Activated CD4-positive, alpha-beta T cell treated with anti-CD3 and anti-CD28 coated beads for 36 hours (primary cell): ENCODE measurements at regions not wholly inside any gene's neighbourhood (a gene's known extent, or its start where the extent isn't known, plus 50 kb on each side); places are given as distances from the start of the nearest gene placed in this dataset.

Source experiments
- ATAC-seq: fragments of 200-7000 bp; cut with Tn5 transposase; one replicate; pipeline ENCODE4 v1.10.0; 2021; ENCODE audit warnings: mild to moderate bottlenecking, moderate library complexity
- CTCF ChIA-PET: fragments of 350-600 bp; sonication (Branson Sonifier 250); formaldehyde crosslinking; loops from one replicate; lab custom pipeline; 2021; ENCODE audit warnings: antibody characterized with exemption; lab: Charles Lee
- POLR2A ChIA-PET: fragments of 350-600 bp; sonication (Branson Sonifier 250); formaldehyde crosslinking; loops from one replicate; lab custom pipeline; 2021; ENCODE audit warnings: antibody characterized with exemption, inconsistent platforms; lab: Charles Lee
- DNase-seq: peaks from one replicate; pipeline ENCODE4 v3.0.0-alpha.2; 2020
- H3K27ac Mint-ChIP-seq: one replicate; pipeline ENCODE4 v1.8.0; 2021; ENCODE audit warnings: mixed read lengths
- H3K27me3 Mint-ChIP-seq: one replicate; pipeline ENCODE4 v1.8.0; 2021; ENCODE audit warnings: mixed read lengths
- H3K36me3 Mint-ChIP-seq: one replicate; pipeline ENCODE4 v1.8.0; 2021; ENCODE audit warnings: low read depth, mixed read lengths
- H3K4me1 Mint-ChIP-seq: one replicate; pipeline ENCODE4 v1.8.0; 2021; ENCODE audit warnings: mixed read lengths
- H3K4me3 Mint-ChIP-seq: one replicate; pipeline ENCODE4 v1.8.0; 2021; ENCODE audit warnings: mild to moderate bottlenecking, moderate library complexity, mixed read lengths
- H3K9me3 Mint-ChIP-seq: one replicate; pipeline ENCODE4 v1.8.0; 2021; ENCODE audit warnings: low read depth, mixed read lengths
- intact Hi-C, 2 experiments: fragments of 100-400 bp; cut with DNase I in 1 of 2; cut with micrococcal nuclease in 1 of 2; formaldehyde crosslinking; loops; one replicate each; pipeline versions ENCODE4 v1.14.2 to v1.15.1; 2022 to 2024; cut with DNase I, micrococcal nuclease

GRCh38 chr18:11523804-11524203, 85.6 kb upstream of the SLC35G4 start:
- ChIA-PET POLR2A (interaction anchor here (0.7 kb wide), 1 partner anchor 364 kb away, joined by 3 read pairs; no protein-coding TSS in a partner anchor), CTCF (interaction anchor here (0.9 kb wide), 1 partner anchor 9 kb away, joined by 4 read pairs; no protein-coding TSS in a partner anchor)
- no peaks in the 10 kb centered on the region for H3K4me1 Mint-ChIP-seq
- H3K36me3 Mint-ChIP-seq: no peaks in the 10 kb centered on the region
- intact Hi-C loops: loop anchor here in 1 of 2 experiments (10.0 kb wide), 1 partner anchor 219 kb away; no protein-coding TSS in a partner anchor
- no peaks in the 10 kb centered on the region for H3K9me3 Mint-ChIP-seq
- no peak for DNase-seq
- H3K4me3 Mint-ChIP-seq: no peak overlapping the region
- ATAC-seq: no peak
- H3K27me3 Mint-ChIP-seq: no peaks in the 10 kb centered on the region
- H3K27ac Mint-ChIP-seq: no peak overlapping the region

- H3K4me3 Mint-ChIP-seq: no peak overlapping the region
- ChIA-PET CTCF (no interaction called here), POLR2A (no interaction called here)
- intact Hi-C loops: loop anchor here in 1 of 2 experiments (10.0 kb wide), 1 partner anchor 218 kb away; no protein-coding TSS in a partner anchor
- H3K4me1 Mint-ChIP-seq: no peaks in the 10 kb centered on the region
- H3K36me3 Mint-ChIP-seq: no peaks in the 10 kb centered on the region
- no peaks in the 10 kb centered on the region for H3K27me3 Mint-ChIP-seq
- H3K27ac Mint-ChIP-seq: no peak overlapping the region
- no peak for DNase-seq
- no peak for ATAC-seq
- no peaks in the 10 kb centered on the region for H3K9me3 Mint-ChIP-seq
Measured at GRCh38 chr18:11522992-11523391, 86.4 kb upstream of the SLC35G4 start.

GRCh38 chr18:11521853-11522252, 87.5 kb upstream of the SLC35G4 start:
- H3K9me3 Mint-ChIP-seq: no peaks in the 10 kb centered on the region
- CTCF ChIA-PET: interaction anchor here (0.6 kb wide), 1 partner anchor 75 kb away, joined by 3 read pairs; no protein-coding TSS in a partner anchor
- intact Hi-C loops: loop anchor here in 1 of 2 experiments (10.0 kb wide), 1 partner anchor 217 kb away; no protein-coding TSS in a partner anchor
- no peaks in the 10 kb centered on the region for H3K27me3 Mint-ChIP-seq
- DNase-seq (no peak), ATAC-seq (no peak)
- POLR2A ChIA-PET: no interaction called here
- H3K36me3 Mint-ChIP-seq: no peaks in the 10 kb centered on the region
- no peaks in the 10 kb centered on the region for H3K4me1 Mint-ChIP-seq
- H3K27ac Mint-ChIP-seq: no peak overlapping the region
- no peak overlapping the region for H3K4me3 Mint-ChIP-seq

DNA sequence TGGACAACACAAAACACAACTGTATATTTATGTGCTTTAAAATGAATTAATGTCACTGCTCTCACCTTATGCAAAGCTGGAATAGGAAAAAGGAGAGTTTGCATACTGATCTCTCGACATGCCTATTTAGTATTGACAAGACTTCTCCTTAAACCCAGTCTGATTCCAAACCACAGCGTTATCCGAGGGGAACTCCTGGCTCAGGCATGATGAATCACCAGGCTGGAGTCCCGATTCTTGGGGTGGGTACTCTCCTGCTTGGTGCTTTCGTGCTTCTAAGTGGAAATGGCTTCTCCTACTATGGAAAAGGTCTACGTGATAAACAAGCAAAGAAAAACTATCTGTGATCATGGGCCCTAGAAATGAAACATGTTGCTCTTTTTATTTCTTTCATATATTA, 88.9 kb upstream of the SLC35G4 start:
- Mint-ChIP-seq H3K9me3 (no peaks in the 10 kb centered on the region), H3K4me3 (no peak overlapping the region), H3K36me3 (no peaks in the 10 kb centered on the region), H3K27me3 (no peaks in the 10 kb centered on the region), H3K4me1 (no peaks in the 10 kb centered on the region), H3K27ac (no peak overlapping the region)
- ChIA-PET POLR2A (no interaction called here), CTCF (no interaction called here)
- ATAC-seq (no peak), DNase-seq (no peak)
- intact Hi-C loops: loop anchor here in 1 of 2 experiments (10.0 kb wide), 1 partner anchor 216 kb away; no protein-coding TSS in a partner anchor

GRCh38 chr18:11518788-11519685, 90.4 kb upstream of the SLC35G4 start:
- intact Hi-C loops: loop anchor here in 1 of 2 experiments (1.0 to 10.0 kb wide), 3 partner anchors 208 to 1544 kb away; no protein-coding TSS in a partner anchor
- no peaks in the 10 kb centered on the region for H3K4me1 Mint-ChIP-seq
- ChIA-PET POLR2A (no interaction called here), CTCF (interaction anchor here (0.6 to 2.5 kb wide), 10 partner anchors 16 to 1547 kb away, joined by 3 to 7 read pairs (median 3); no protein-coding TSS in a partner anchor)
- no peaks in the 10 kb centered on the region for H3K36me3 Mint-ChIP-seq
- no peaks in the 10 kb centered on the region for H3K27me3 Mint-ChIP-seq
- peak; percentile 57 for ATAC-seq
- no peak overlapping the region for H3K27ac Mint-ChIP-seq
- H3K4me3 Mint-ChIP-seq: no peak overlapping the region
- peak; percentile 74 for DNase-seq
- no peaks in the 10 kb centered on the region for H3K9me3 Mint-ChIP-seq

DNA sequence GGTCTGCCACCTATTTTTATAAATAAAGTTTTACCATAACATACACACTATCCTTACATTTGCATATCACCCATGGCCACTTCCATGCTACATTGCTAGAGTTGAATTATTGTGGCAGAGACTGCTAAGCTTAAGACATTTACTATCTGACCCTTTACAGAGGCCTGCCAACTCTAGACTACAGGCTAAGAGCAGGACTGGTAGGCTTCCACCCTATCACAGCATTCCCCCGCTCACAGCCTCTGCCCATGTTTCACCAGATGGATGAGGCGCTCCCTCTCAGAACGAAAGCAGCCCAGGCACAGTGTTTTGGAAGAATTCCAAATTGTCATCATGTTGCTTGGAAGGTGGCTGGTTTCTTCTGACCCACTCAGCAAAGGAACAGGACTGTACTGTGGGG, 91.7 kb upstream of the SLC35G4 start:
- no peak for DNase-seq
- H3K9me3 Mint-ChIP-seq: no peaks in the 10 kb centered on the region
- no peak overlapping the region for H3K4me3 Mint-ChIP-seq
- CTCF ChIA-PET: interaction anchor here (0.6 to 2.5 kb wide), 5 partner anchors 36 to 925 kb away, joined by 3 to 7 read pairs (median 4); no protein-coding TSS in a partner anchor
- H3K4me1 Mint-ChIP-seq: no peaks in the 10 kb centered on the region
- no peak for ATAC-seq
- no peaks in the 10 kb centered on the region for H3K36me3 Mint-ChIP-seq
- intact Hi-C loops: loop anchor here in 1 of 2 experiments (2.0 to 10.0 kb wide), 2 partner anchors 207 to 1543 kb away; no protein-coding TSS in a partner anchor
- no peaks in the 10 kb centered on the region for H3K27me3 Mint-ChIP-seq
- POLR2A ChIA-PET: no interaction called here
- H3K27ac Mint-ChIP-seq: no peak overlapping the region

DNA sequence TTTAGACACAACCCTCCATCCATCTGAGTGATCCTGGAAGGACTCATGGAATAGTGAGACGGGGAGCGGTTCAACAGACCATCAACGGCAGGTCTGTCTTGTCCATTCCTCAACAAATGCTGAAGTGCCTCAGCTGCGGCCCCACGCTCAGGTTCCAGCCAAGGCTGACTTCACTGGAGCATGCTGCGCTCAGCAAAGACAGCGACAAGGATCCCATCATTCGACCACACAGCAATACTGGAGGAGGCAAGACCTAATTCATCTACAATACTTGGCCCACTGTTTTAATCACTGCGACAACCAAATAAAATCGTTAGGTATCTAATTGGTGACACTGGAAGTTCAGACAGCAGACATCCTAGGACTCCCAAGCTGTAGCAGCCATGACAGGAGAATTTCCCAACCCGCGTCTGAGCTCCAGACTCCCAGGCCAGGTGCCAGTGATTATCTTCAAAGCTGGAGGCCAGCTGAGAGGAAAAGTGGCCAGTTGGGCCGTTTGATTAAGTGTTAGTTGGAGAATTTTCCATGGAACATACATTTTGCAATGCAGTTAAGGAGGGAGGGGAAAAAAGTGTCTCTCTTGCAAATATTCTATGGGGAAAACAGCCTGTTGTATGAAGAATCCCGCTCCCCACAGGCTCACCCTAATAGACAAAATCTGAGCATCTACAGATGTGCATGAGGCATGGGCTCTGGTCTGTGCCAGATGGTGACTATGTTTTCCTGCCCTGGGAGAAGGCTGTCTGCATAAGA, 92.5 kb upstream of the SLC35G4 start:
- no peaks in the 10 kb centered on the region for H3K27me3 Mint-ChIP-seq
- DNase-seq (no peak), ATAC-seq (no peak)
- ChIA-PET CTCF (no interaction called here), POLR2A (interaction anchor here (0.6 kb wide), 1 partner anchor 10 kb away, joined by 3 read pairs; no protein-coding TSS in a partner anchor)
- intact Hi-C loops: loop anchor here in 1 of 2 experiments (10.0 kb wide), 1 partner anchor 1542 kb away; no protein-coding TSS in a partner anchor
- H3K27ac Mint-ChIP-seq: no peak overlapping the region
- no peaks in the 10 kb centered on the region for H3K9me3 Mint-ChIP-seq
- H3K4me3 Mint-ChIP-seq: no peak overlapping the region
- H3K36me3 Mint-ChIP-seq: no peaks in the 10 kb centered on the region
- H3K4me1 Mint-ChIP-seq: no peaks in the 10 kb centered on the region

- CTCF ChIA-PET: no interaction called here
- DNase-seq: no peak
- POLR2A ChIA-PET: no interaction called here
- intact Hi-C loops: loop anchor here in 1 of 2 experiments (10.0 kb wide), 1 partner anchor 1539 kb away; no protein-coding TSS in a partner anchor
- peaks cover 2% of the 10 kb centered on the region for H3K4me1 Mint-ChIP-seq
- H3K27me3 Mint-ChIP-seq: no peaks in the 10 kb centered on the region
- no peaks in the 10 kb centered on the region for H3K36me3 Mint-ChIP-seq
- H3K27ac Mint-ChIP-seq: no peak overlapping the region
- ATAC-seq: no peak
- no peak overlapping the region for H3K4me3 Mint-ChIP-seq
- no peaks in the 10 kb centered on the region for H3K9me3 Mint-ChIP-seq
Measured at GRCh38 chr18:11514267-11514666, 95.1 kb upstream of the SLC35G4 start.

- Mint-ChIP-seq H3K27ac (no peak overlapping the region), H3K27me3 (peaks cover 2% of the 10 kb centered on the region), H3K4me3 (no peak overlapping the region), H3K4me1 (peaks cover 2% of the 10 kb centered on the region), H3K9me3 (no peaks in the 10 kb centered on the region), H3K36me3 (no peaks in the 10 kb centered on the region)
- DNase-seq (no peak), ATAC-seq (no peak)
- CTCF ChIA-PET: interaction anchor here (0.5 to 0.7 kb wide), 3 partner anchors 97 to 434 kb away, joined by 3 to 4 read pairs (median 3); no protein-coding TSS in a partner anchor
- intact Hi-C loops: loop anchor here in 1 of 2 experiments (10.0 kb wide), 1 partner anchor 1538 kb away; no protein-coding TSS in a partner anchor
- POLR2A ChIA-PET: no interaction called here
Measured at GRCh38 chr18:11512096-11513025, 97.0 kb upstream of the SLC35G4 start.

- CTCF ChIA-PET: no interaction called here
Measured at GRCh38 chr18:11511434-11512095, 97.8 kb upstream of the SLC35G4 start.

More at GRCh38 chr18:11511434-11512095, 97.8 kb upstream of the SLC35G4 start:
- Mint-ChIP-seq H3K27ac (no peak overlapping the region), H3K4me1 (peaks cover 2% of the 10 kb centered on the region), H3K9me3 (no peaks in the 10 kb centered on the region), H3K4me3 (no peak overlapping the region), H3K36me3 (no peaks in the 10 kb centered on the region), H3K27me3 (peaks cover 2% of the 10 kb centered on the region)
- ATAC-seq (no peak), DNase-seq (no peak)
- intact Hi-C loops: loop anchor here in 1 of 2 experiments (10.0 kb wide), 1 partner anchor 1537 kb away; no protein-coding TSS in a partner anchor
- POLR2A ChIA-PET: no interaction called here
